ENCODE measurements at regions not wholly inside any gene's neighbourhood (a gene's known extent, or its start where the extent isn't known, plus 50 kb on each side); places are given as distances from the start of the nearest gene placed in this dataset.

- no peak for ATAC-seq
- no peak for TF ChIP-seq BACH2 (CRISPR knock-in tag; IDR thresholded peaks at IDR 0.05; ENCODE audit: borderline replicate concordance)
- no peak for TF ChIP-seq PPARA (CRISPR knock-in tag; IDR thresholded peaks at IDR 0.05; ENCODE audit: borderline replicate concordance)
- no peak for TF ChIP-seq ZNF8 (CRISPR knock-in tag; IDR thresholded peaks at IDR 0.05)
- TF ChIP-seq ZNF565 (CRISPR knock-in tag; conservative IDR thresholded peaks at IDR 0.05; ENCODE audit: low read depth), result no peak
- no peak for TF ChIP-seq ZFP30 (CRISPR knock-in tag; IDR thresholded peaks at IDR 0.05)
- no peak for TF ChIP-seq CREB5 (CRISPR knock-in tag; IDR thresholded peaks at IDR 0.05; ENCODE audit: low read depth)
- TF ChIP-seq ZC3H10 (CRISPR knock-in tag; IDR thresholded peaks at IDR 0.05), result no peak
- TF ChIP-seq OSR1 (CRISPR knock-in tag; IDR thresholded peaks at IDR 0.05), result no peak
- TF ChIP-seq GLIS3 (CRISPR knock-in tag; IDR thresholded peaks at IDR 0.05), result no peak
- no peak for TF ChIP-seq TOX (CRISPR knock-in tag; IDR thresholded peaks at IDR 0.05; ENCODE audit: borderline replicate concordance)
- TF ChIP-seq POU6F1 (CRISPR knock-in tag; IDR thresholded peaks at IDR 0.05; ENCODE audit: borderline replicate concordance, low read depth), result no peak
- TF ChIP-seq, protein P1, sequence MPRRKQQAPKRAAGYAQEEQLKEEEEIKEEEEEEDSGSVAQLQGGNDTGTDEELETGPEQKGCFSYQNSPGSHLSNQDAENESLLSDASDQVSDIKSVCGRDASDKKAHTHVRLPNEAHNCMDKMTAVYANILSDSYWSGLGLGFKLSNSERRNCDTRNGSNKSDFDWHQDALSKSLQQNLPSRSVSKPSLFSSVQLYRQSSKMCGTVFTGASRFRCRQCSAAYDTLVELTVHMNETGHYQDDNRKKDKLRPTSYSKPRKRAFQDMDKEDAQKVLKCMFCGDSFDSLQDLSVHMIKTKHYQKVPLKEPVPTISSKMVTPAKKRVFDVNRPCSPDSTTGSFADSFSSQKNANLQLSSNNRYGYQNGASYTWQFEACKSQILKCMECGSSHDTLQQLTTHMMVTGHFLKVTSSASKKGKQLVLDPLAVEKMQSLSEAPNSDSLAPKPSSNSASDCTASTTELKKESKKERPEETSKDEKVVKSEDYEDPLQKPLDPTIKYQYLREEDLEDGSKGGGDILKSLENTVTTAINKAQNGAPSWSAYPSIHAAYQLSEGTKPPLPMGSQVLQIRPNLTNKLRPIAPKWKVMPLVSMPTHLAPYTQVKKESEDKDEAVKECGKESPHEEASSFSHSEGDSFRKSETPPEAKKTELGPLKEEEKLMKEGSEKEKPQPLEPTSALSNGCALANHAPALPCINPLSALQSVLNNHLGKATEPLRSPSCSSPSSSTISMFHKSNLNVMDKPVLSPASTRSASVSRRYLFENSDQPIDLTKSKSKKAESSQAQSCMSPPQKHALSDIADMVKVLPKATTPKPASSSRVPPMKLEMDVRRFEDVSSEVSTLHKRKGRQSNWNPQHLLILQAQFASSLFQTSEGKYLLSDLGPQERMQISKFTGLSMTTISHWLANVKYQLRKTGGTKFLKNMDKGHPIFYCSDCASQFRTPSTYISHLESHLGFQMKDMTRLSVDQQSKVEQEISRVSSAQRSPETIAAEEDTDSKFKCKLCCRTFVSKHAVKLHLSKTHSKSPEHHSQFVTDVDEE (CRISPR knock-in tag; IDR thresholded peaks at IDR 0.05), result no peak
- TF ChIP-seq, protein P2, sequence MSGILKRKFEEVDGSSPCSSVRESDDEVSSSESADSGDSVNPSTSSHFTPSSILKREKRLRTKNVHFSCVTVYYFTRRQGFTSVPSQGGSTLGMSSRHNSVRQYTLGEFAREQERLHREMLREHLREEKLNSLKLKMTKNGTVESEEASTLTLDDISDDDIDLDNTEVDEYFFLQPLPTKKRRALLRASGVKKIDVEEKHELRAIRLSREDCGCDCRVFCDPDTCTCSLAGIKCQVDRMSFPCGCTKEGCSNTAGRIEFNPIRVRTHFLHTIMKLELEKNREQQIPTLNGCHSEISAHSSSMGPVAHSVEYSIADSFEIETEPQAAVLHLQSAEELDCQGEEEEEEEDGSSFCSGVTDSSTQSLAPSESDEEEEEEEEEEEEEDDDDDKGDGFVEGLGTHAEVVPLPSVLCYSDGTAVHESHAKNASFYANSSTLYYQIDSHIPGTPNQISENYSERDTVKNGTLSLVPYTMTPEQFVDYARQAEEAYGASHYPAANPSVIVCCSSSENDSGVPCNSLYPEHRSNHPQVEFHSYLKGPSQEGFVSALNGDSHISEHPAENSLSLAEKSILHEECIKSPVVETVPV (CRISPR knock-in tag; IDR thresholded peaks at IDR 0.05), result no peak
- TF ChIP-seq ZNF70 (CRISPR knock-in tag; IDR thresholded peaks at IDR 0.05), result no peak
- no peak for TF ChIP-seq ESRRG (CRISPR knock-in tag; IDR thresholded peaks at IDR 0.05)
- no peak for TF ChIP-seq ARNTL (CRISPR knock-in tag; IDR thresholded peaks at IDR 0.05; ENCODE audit: borderline replicate concordance, low read depth)
- TF ChIP-seq SNAI2 (CRISPR knock-in tag; IDR thresholded peaks at IDR 0.05), result no peak
- TF ChIP-seq ZFP3 (CRISPR knock-in tag; IDR thresholded peaks at IDR 0.05), result no peak
These were observed 63.9 kb upstream of the CCDC196 start for GRCh38 chr14:66421990-66422946.

GRCh38 chr14:66425402-66425801 lies 60.8 kb upstream of the CCDC196 start:
- ATAC-seq, result no peak
- TF ChIP-seq, protein P2 (CRISPR knock-in tag; IDR thresholded peaks at IDR 0.05), result no peak
- TF ChIP-seq OSR1 (CRISPR knock-in tag; IDR thresholded peaks at IDR 0.05), result no peak
- no peak for TF ChIP-seq PPARA (CRISPR knock-in tag; IDR thresholded peaks at IDR 0.05; ENCODE audit: borderline replicate concordance)
- no peak for TF ChIP-seq ZFP30 (CRISPR knock-in tag; IDR thresholded peaks at IDR 0.05)
- no peak for TF ChIP-seq ZNF8 (CRISPR knock-in tag; IDR thresholded peaks at IDR 0.05)
- TF ChIP-seq ZC3H10 (CRISPR knock-in tag; IDR thresholded peaks at IDR 0.05), result no peak
- TF ChIP-seq, protein P1 (CRISPR knock-in tag; IDR thresholded peaks at IDR 0.05), result no peak
- TF ChIP-seq POU6F1 (CRISPR knock-in tag; IDR thresholded peaks at IDR 0.05; ENCODE audit: borderline replicate concordance, low read depth), result no peak
- TF ChIP-seq RARB (CRISPR knock-in tag; IDR thresholded peaks at IDR 0.05), result no peak
- no peak for TF ChIP-seq CREB5 (CRISPR knock-in tag; IDR thresholded peaks at IDR 0.05; ENCODE audit: low read depth)
- TF ChIP-seq TOX (CRISPR knock-in tag; IDR thresholded peaks at IDR 0.05; ENCODE audit: borderline replicate concordance), result no peak
- no peak for TF ChIP-seq ZNF565 (CRISPR knock-in tag; conservative IDR thresholded peaks at IDR 0.05; ENCODE audit: low read depth)
- no peak for TF ChIP-seq SNAI2 (CRISPR knock-in tag; IDR thresholded peaks at IDR 0.05)
- no peak for TF ChIP-seq ESRRG (CRISPR knock-in tag; IDR thresholded peaks at IDR 0.05)
- no peak for TF ChIP-seq ARNTL (CRISPR knock-in tag; IDR thresholded peaks at IDR 0.05; ENCODE audit: borderline replicate concordance, low read depth)
- no peak for TF ChIP-seq CSDC2 (CRISPR knock-in tag; IDR thresholded peaks at IDR 0.05)

Measured in SK-N-SH treated with all-trans-retinoic acid at 6 μM for 48 hours (cell line).